SK-N-SH (cell line): ENCODE measurements at regions not wholly inside any gene's neighbourhood (a gene's known extent, or its start where the extent isn't known, plus 50 kb on each side); places are given as distances from the start of the nearest gene placed in this dataset.

Experiments
- CHD2 ChIP-seq: fragments of 150-350 bp; IDR thresholded peaks from 2 replicates; pipeline ENCODE4 v1.6.1; 2018; ENCODE audit warnings: low read length; ENCODE audit not compliant: partially characterized antibody
- CTCF ChIP-seq: fragments of 200-600 bp; sonication (generic); IDR thresholded peaks from 2 replicates; pipeline ENCODE4 v1.6.1; 2017; ENCODE audit warnings: antibody characterized with exemption, mild to moderate bottlenecking, moderate library complexity
- ELF1 ChIP-seq: IDR thresholded peaks from 2 replicates; pipeline ENCODE4 v1.4.0; 2012
- EP300 ChIP-seq, 2 experiments: IDR thresholded peaks; 2 replicates each; pipeline versions ENCODE4 v1.4.0 to v1.6.1; 2012; ENCODE audit warnings: borderline replicate concordance in 1 of 2, low read depth in 1 of 2, low read length in 1 of 2
- JUND ChIP-seq: IDR thresholded peaks from 2 replicates; pipeline ENCODE4 v1.4.0; 2012
- POLR2AphosphoS5 ChIP-seq: IDR thresholded peaks from 2 replicates; pipeline ENCODE4 v1.6.1; 2012; ENCODE audit warnings: low read depth, low read length
- TCF12 ChIP-seq: IDR thresholded peaks from 2 replicates; pipeline ENCODE4 v1.4.0; 2012

DNA sequence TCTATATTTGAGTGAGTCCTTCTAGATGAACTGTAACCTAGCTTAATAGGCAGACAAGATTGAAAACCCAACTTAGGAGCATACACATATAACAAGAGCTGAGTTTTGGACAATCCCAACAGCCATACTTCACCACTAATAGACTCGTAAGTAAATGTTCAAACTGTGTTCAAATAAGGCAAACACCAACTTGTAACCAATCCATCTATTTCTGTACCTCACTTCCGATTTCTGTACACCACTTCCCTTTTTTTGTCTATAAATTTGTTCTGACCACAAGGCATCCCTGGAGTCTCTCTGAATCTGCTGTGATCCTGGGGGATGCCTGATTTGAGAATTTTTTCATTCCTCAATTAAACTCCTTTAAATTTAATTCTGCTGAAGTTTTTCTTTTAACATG is 1149.1 kb upstream of the NRXN1 start:
- TF ChIP-seq CTCF (no peak), POLR2AphosphoS5 (no peak), ELF1 (no peak), TCF12 (no peak), EP300 (IDR thresholded peaks at IDR 0.05; ENCODE audit: borderline replicate concordance in 1 of 2, low read depth in 1 of 2, low read length in 1 of 2) (no peak), CHD2 (no peak), JUND (no peak)
